Stimulated activated CD4-positive, alpha-beta T cell treated with anti-CD3 and anti-CD28 coated beads, TNF-alpha, amount 100 ng/mL, for 24 hours (primary cell): ENCODE measurements at regions not wholly inside any gene's neighbourhood (a gene's known extent, or its start where the extent isn't known, plus 50 kb on each side); places are given as distances from the start of the nearest gene placed in this dataset.

Experiments
- DNase-seq, 3 experiments: peaks; one replicate each; pipeline ENCODE4 v3.0.0-alpha.2; 2020; ENCODE audit warnings: low read depth in 3 of 3

- DNase-seq: no peak
These were observed 126.6 kb upstream of the LRIG3 start for GRCh38 chr12:59046763-59047534.

GRCh38 chr12:59044791-59045190, 124.5 kb upstream of the LRIG3 start:
- no peak for DNase-seq

GRCh38 chr12:59041241-59042121, 121.2 kb upstream of the LRIG3 start:
- DNase-seq: no peak

GRCh38 chr12:59040656-59041055, 120.4 kb upstream of the LRIG3 start:
- DNase-seq: no peak

GRCh38 chr12:59040043-59040442, 119.7 kb upstream of the LRIG3 start:
- DNase-seq: no peak

GRCh38 chr12:59039005-59039404, 118.7 kb upstream of the LRIG3 start:
- no peak for DNase-seq

- no peak for DNase-seq
These were observed 116.9 kb upstream of the LRIG3 start for GRCh38 chr12:59036973-59037762.

- no peak for DNase-seq
These were observed 116.0 kb upstream of the LRIG3 start for GRCh38 chr12:59036347-59036746.

GRCh38 chr12:59031313-59031712, 111.0 kb upstream of the LRIG3 start:
- DNase-seq: no peak

GRCh38 chr12:59030415-59030814, 110.1 kb upstream of the LRIG3 start:
- no peak for DNase-seq

- DNase-seq: no peak
These were observed 106.9 kb upstream of the LRIG3 start for GRCh38 chr12:59027199-59027598.

- DNase-seq: no peak
These were observed 103.6 kb upstream of the LRIG3 start for GRCh38 chr12:59023861-59024424.

GRCh38 chr12:59020073-59020946, 100.0 kb upstream of the LRIG3 start:
- DNase-seq: no peak

GRCh38 chr12:59014885-59015284, 94.6 kb upstream of the LRIG3 start:
- DNase-seq: no peak

GRCh38 chr12:59010941-59011340, 90.6 kb upstream of the LRIG3 start:
- no peak for DNase-seq

- DNase-seq: no peak
These were observed 89.8 kb upstream of the LRIG3 start for GRCh38 chr12:59010118-59010517.

GRCh38 chr12:59007620-59008019, 87.3 kb upstream of the LRIG3 start:
- no peak for DNase-seq

- DNase-seq: no peak
These were observed 85.1 kb upstream of the LRIG3 start for GRCh38 chr12:59005193-59005955.

- no peak for DNase-seq
These were observed 84.2 kb upstream of the LRIG3 start for GRCh38 chr12:59004456-59004855.
